ENCODE measurements at regions not wholly inside any gene's neighbourhood (a gene's known extent, or its start where the extent isn't known, plus 50 kb on each side); places are given as distances from the start of the nearest gene placed in this dataset.
A peak's percentile ranks its signal among the peaks of the same experiment; 100 is the strongest.

GRCh38 chr11:16613262-16613511, 125.3 kb upstream of the C11orf58 start:
- Histone ChIP-seq H3K4me1 (ENCODE audit: control insufficient read depth, insufficient read depth, low read length) (no peaks in the 10 kb centered on the region), H3K27ac (ENCODE audit: extremely low read depth, low read depth, low read length) (no peak overlapping the region; the same call in 1 of the 2 replicates), H3K36me3 (ENCODE audit: control insufficient read depth in 2 of 2, insufficient read depth in 1 of 2, low read length in 2 of 2) (no peaks in the 10 kb centered on the region), H3K9me3 (ENCODE audit: control insufficient read depth, insufficient read depth, low read depth, low read length) (no peaks in the 10 kb centered on the region), H3K4me3 (ENCODE audit: low read depth, low read length) (peak overlapping the region; percentile 54)
- POLR2A ChIA-PET: interaction anchor here (0.9 kb wide), 1 partner anchor 126 kb away, joined by 3 read pairs; no protein-coding TSS in a partner anchor
- TF ChIP-seq SETDB1 (IDR thresholded peaks at IDR 0.05; ENCODE audit: insufficient read length, low read length): no peak
- TF ChIP-seq ZBTB10 (tag by site-specific recombination; IDR thresholded peaks at IDR 0.05): no peak
- TF ChIP-seq ZNF791 (tag by site-specific recombination; IDR thresholded peaks at IDR 0.05): no peak
- TF ChIP-seq ZBTB48 (tag by site-specific recombination; IDR thresholded peaks at IDR 0.05): no peak
- no peak for TF ChIP-seq ZNF561 (tag by site-specific recombination; IDR thresholded peaks at IDR 0.05; ENCODE audit: borderline replicate concordance)
- TF ChIP-seq ZBTB44 (tag by site-specific recombination; IDR thresholded peaks at IDR 0.05): no peak
- CTCF ChIA-PET: interaction anchor here (0.6 to 2.4 kb wide), 22 partner anchors 8 to 1286 kb away, joined by 3 to 11 read pairs (median 3); no protein-coding TSS in a partner anchor

GRCh38 chr11:16612566-16613261, 125.7 kb upstream of the C11orf58 start:
- Histone ChIP-seq H3K36me3 (ENCODE audit: control insufficient read depth in 2 of 2, insufficient read depth in 1 of 2, low read length in 2 of 2) (no peaks in the 10 kb centered on the region), H3K4me1 (ENCODE audit: control insufficient read depth, insufficient read depth, low read length) (no peaks in the 10 kb centered on the region), H3K9me3 (ENCODE audit: control insufficient read depth, insufficient read depth, low read depth, low read length) (no peaks in the 10 kb centered on the region), H3K4me3 (ENCODE audit: low read depth, low read length) (peak overlapping the region; percentile 54), H3K27ac (ENCODE audit: extremely low read depth, low read depth, low read length) (no peak overlapping the region; the same call in 1 of the 2 replicates)
- ChIA-PET POLR2A (no interaction called here), CTCF (interaction anchor here (0.6 to 2.4 kb wide), 9 partner anchors 14 to 1285 kb away, joined by 3 to 8 read pairs (median 3); no protein-coding TSS in a partner anchor)
- TF ChIP-seq SP2 (tag by site-specific recombination; IDR thresholded peaks at IDR 0.05): no peak
- TF ChIP-seq PRDM10 (tag by site-specific recombination; IDR thresholded peaks at IDR 0.05): 0 out of 2 replicates have a peak, but pooled peaks have one; percentile 10
- no peak for TF ChIP-seq ZNF549 (tag by site-specific recombination; IDR thresholded peaks at IDR 0.05)
- TF ChIP-seq WT1 (tag by site-specific recombination; IDR thresholded peaks at IDR 0.05): 0 out of 2 replicates have a peak, but pooled peaks have one; percentile 8
- TF ChIP-seq ZBTB48 (tag by site-specific recombination; IDR thresholded peaks at IDR 0.05): peak; percentile 93
- no peak for TF ChIP-seq ZBTB20 (tag by site-specific recombination; IDR thresholded peaks at IDR 0.05)

- H3K9me3 ChIP-seq (ENCODE audit: control insufficient read depth, insufficient read depth, low read depth, low read length): no peaks in the 10 kb centered on the region
- H3K4me3 ChIP-seq (ENCODE audit: low read depth, low read length): no peak overlapping the region
- CTCF ChIA-PET: interaction anchor here (0.6 to 1.5 kb wide), 5 partner anchors 14 to 982 kb away, joined by 3 to 4 read pairs (median 3); no protein-coding TSS in a partner anchor
- no peak for TF ChIP-seq ZNF2 (tag by site-specific recombination; IDR thresholded peaks at IDR 0.05)
- no peak for TF ChIP-seq ZNF174 (tag by site-specific recombination; IDR thresholded peaks at IDR 0.05)
- POLR2A ChIA-PET: no interaction called here
- no peaks in the 10 kb centered on the region for H3K36me3 ChIP-seq (ENCODE audit: control insufficient read depth in 2 of 2, insufficient read depth in 1 of 2, low read length in 2 of 2)
- no peaks in the 10 kb centered on the region for H3K4me1 ChIP-seq (ENCODE audit: control insufficient read depth, insufficient read depth, low read length)
- no peak overlapping the region for H3K27ac ChIP-seq (ENCODE audit: extremely low read depth, low read depth, low read length)
Observed at GRCh38 chr11:16611926-16612565, 126.4 kb upstream of the C11orf58 start.
